Transverse colon (tissue), 3 donors: ENCODE measurements at regions not wholly inside any gene's neighbourhood (a gene's known extent, or its start where the extent isn't known, plus 50 kb on each side); places are given as distances from the start of the nearest gene placed in this dataset.

Source experiments
- EP300 ChIP-seq: sonication (generic); formaldehyde crosslinking; IDR thresholded peaks from one replicate; pipeline ENCODE4 v1.6.1; 2017; ENCODE audit warnings: antibody characterized with exemption, low read depth
- POLR2AphosphoS5 ChIP-seq, 3 donors: sonication (generic); formaldehyde crosslinking; IDR thresholded peaks; one replicate each; pipeline ENCODE4 v1.6.1; 2016; ENCODE audit warnings: antibody characterized with exemption in 3 of 3

DNA sequence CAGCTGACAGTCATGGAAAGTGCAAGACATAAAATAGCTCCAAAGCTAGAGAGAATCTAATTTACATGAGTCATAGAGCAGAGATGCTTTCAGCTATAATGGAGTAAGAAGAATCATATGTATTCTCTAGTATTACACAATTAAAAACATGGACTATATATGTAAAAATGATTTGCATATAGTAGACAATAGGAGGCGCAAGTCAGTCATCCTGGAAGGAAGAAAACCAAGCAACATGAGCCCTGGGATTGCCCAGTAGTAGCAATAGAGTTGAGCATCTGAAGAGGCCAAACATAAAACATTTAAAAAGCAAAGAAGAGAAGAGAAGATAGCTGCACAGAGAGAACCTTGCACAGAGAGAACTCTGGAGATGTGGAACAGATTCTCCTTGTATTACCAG lies 455.0 kb downstream of the EPHA3 start:
- TF ChIP-seq EP300 (no peak), POLR2AphosphoS5 (IDR thresholded peaks at IDR 0.05) (no peak)
